HUES6 (cell line): ENCODE measurements at regions not wholly inside any gene's neighbourhood (a gene's known extent, or its start where the extent isn't known, plus 50 kb on each side); places are given as distances from the start of the nearest gene placed in this dataset.
"Not testable (repeated sequence)": the region's sequence is repeated elsewhere in the genome, so short reads cannot be mapped to it uniquely, and the experiment has no call there.

Experiments
- H3K27ac ChIP-seq: 2 replicates; pipeline ENCODE4 v1.7.0; 2013; ENCODE audit warnings: low read depth, mild to moderate bottlenecking, low read length, inconsistent platforms
- H3K27me3 ChIP-seq: 2 replicates; pipeline ENCODE4 v1.6.1; 2013; ENCODE audit warnings: low read length; ENCODE audit not compliant: control insufficient read depth, insufficient read depth
- H3K36me3 ChIP-seq: 2 replicates; pipeline ENCODE4 v1.6.1; 2013; ENCODE audit warnings: low read length; ENCODE audit not compliant: control insufficient read depth, insufficient read depth
- H3K4me1 ChIP-seq: 2 replicates; pipeline ENCODE4 v1.6.1; 2013; ENCODE audit warnings: low read length; ENCODE audit not compliant: control insufficient read depth, insufficient read depth
- H3K4me3 ChIP-seq: 2 replicates; pipeline ENCODE4 v1.5.1; 2013; ENCODE audit warnings: low read depth, low read length
- H3K9ac ChIP-seq: one replicate; pipeline ENCODE4 v1.6.1; 2013; ENCODE audit warnings: mild to moderate bottlenecking, low read length
- H3K9me3 ChIP-seq: 2 replicates; pipeline ENCODE4 v1.6.1; 2013; ENCODE audit warnings: low read depth, low read length; ENCODE audit not compliant: control insufficient read depth, insufficient read depth

DNA sequence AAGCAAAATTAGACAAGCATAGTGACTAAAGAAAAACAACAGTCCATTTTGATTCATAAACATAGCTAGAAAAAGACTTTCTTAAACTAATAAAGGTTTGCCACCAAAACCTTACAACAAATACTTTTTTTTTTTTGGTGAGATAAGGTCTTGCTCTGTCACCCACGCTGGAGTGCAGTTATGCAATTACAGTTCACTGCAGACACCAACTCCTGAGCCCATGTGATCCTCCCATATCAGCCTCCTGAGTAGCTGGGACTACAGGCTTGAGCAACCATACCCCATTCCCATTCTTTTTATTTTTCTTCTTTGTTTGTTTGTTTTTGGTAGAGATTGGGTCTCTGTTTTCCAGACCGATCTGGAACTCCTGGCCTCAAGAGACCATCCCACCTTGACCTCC, 247.2 kb upstream of the ADGRL3 start:
- Histone ChIP-seq H3K27me3 (no peaks in the 10 kb centered on the region), H3K9ac (no peak overlapping the region), H3K9me3 (no peaks in the 10 kb centered on the region), H3K36me3 (no peaks in the 10 kb centered on the region), H3K27ac (no peak overlapping the region), H3K4me3 (no peak overlapping the region), H3K4me1 (no peaks in the 10 kb centered on the region)

DNA sequence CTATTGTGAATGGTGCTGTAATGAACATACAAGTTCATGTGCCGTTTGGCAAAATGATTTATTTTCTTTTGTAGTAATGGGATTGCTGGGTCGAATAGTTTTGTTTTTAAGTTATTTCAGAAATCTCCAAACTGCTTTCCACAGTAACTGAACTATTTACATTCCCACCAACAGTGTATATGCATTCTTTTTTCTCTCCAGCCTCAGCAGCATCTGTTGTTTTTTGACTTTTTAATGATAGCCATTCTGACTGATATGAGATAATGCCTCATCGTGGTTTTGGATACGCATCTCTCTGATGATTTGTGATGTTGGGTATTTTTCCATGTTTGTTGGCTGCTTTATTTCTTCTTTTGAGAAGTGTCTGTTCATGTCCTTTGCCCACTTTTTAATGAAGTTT, 246.3 kb upstream of the ADGRL3 start:
- H3K9me3 ChIP-seq, result no peaks in the 10 kb centered on the region
- no peaks in the 10 kb centered on the region for H3K4me1 ChIP-seq
- no peak overlapping the region for H3K27ac ChIP-seq
- H3K36me3 ChIP-seq, result no peaks in the 10 kb centered on the region
- no peak overlapping the region for H3K9ac ChIP-seq
- H3K27me3 ChIP-seq, result no peaks in the 10 kb centered on the region
- no peak overlapping the region for H3K4me3 ChIP-seq

DNA sequence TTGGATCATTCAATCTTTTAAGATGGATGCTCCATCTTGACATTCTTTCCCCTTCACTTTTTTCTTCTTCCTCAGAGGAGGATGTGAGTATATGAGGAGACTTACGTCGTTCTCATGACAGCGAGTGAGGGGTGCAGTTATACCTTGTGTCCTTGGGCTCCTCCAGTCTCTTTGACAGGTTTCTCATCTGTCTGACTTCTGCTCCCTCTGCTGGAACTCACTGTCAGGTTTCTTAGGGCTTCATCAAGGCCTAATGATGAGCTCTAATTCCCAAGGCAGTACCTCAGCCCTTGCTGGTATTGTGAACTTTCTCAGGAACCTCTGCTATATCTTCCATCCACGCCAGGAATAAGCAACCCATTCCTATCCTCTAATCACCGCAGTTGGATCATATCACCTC, 237.8 kb upstream of the ADGRL3 start:
- Histone ChIP-seq H3K27ac (no peak overlapping the region), H3K9me3 (no peaks in the 10 kb centered on the region), H3K4me1 (no peaks in the 10 kb centered on the region), H3K4me3 (no peak overlapping the region), H3K9ac (no peak overlapping the region), H3K36me3 (no peaks in the 10 kb centered on the region), H3K27me3 (no peaks in the 10 kb centered on the region)

DNA sequence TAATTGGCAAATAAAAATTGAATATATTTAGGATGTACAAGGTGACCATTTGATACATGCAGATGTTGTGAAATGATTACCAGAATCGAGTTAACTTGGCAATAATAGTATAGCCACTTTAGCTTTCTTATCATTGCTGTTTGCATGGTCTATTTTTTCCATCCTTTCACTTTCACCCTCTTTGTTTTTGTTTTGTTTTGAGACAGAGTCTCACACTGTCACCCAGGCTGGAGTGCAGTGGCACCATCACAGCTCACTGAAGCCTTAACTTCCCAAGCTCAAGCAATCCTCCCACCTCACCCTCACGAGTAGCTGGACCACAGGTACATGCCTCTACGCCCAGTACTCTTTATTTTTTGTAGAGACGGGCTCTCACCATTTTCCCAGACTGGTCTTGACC, 218.6 kb upstream of the ADGRL3 start:
- Histone ChIP-seq H3K9me3 (no peaks in the 10 kb centered on the region), H3K27ac (no peak overlapping the region), H3K9ac (no peak overlapping the region), H3K36me3 (no peaks in the 10 kb centered on the region), H3K4me3 (no peak overlapping the region), H3K27me3 (no peaks in the 10 kb centered on the region), H3K4me1 (no peaks in the 10 kb centered on the region)

DNA sequence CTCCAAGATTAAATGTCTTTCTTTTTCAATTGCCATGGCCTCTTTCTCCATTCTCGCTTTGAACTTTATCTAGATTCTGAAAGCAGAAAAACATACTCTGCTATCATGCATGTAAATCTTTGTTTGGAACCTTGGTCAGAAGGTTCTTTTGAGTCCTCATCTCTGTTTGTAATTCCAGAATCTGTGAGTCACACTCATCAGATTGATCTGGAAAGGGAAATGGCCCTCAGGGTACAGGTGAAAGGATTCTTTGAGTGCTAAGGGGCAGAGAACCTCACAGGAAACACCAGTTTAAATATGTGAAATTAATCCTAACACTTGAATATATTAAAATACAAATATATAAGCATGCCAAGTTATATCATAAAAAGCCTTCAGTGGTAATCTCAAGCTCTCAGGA, 211.0 kb upstream of the ADGRL3 start:
- Histone ChIP-seq H3K4me3 (no peak overlapping the region), H3K9ac (no peak overlapping the region), H3K9me3 (no peaks in the 10 kb centered on the region), H3K4me1 (no peaks in the 10 kb centered on the region), H3K36me3 (no peaks in the 10 kb centered on the region), H3K27me3 (no peaks in the 10 kb centered on the region), H3K27ac (no peak overlapping the region)

DNA sequence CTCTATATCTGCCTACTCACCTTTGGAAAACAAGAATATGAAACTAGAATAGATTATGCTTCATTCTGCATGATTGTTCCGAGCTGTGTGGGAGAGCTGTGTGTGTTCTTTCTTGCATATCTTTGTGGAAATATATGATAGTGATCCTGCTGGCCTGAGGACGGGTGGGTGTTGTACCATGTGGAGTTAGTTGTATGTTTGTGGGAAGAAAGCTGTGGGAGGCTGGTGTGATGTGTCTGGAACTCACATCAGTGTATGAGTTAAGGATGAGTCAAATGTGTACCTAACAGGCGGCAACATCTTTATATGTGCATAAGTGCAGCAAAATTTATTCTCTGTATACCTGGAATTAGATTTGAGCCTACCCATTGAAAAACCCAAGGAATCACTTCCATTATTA, 208.1 kb upstream of the ADGRL3 start:
- Histone ChIP-seq H3K4me3 (no peak overlapping the region), H3K9ac (no peak overlapping the region), H3K9me3 (no peaks in the 10 kb centered on the region), H3K27ac (no peak overlapping the region), H3K27me3 (no peaks in the 10 kb centered on the region), H3K4me1 (no peaks in the 10 kb centered on the region), H3K36me3 (no peaks in the 10 kb centered on the region)

DNA sequence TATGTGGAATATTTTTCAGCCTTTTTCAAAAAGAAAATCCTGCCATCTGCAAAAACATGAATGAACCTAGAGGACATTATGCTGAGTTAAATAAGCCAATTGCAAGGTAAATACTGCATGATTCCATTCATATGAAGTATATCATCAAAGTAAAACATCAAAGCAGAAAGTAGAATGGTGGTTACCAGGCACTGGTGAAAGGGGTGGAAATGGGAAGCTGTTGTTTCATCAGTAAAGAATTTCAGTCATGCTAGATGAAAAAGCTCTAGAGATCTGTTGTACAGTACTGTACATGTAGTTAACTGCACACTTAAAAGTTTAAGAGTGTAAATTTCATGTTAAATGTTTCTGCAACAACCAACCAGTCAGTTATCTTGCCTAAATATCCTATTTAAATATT, 196.8 kb upstream of the ADGRL3 start:
- Histone ChIP-seq H3K4me1 (no peaks in the 10 kb centered on the region), H3K27me3 (no peaks in the 10 kb centered on the region), H3K9me3 (0 out of 2 replicates have a peak, but pooled peaks cover 11% of the 10 kb centered on the region), H3K27ac (no peak overlapping the region), H3K9ac (no peak overlapping the region), H3K4me3 (no peak overlapping the region), H3K36me3 (no peaks in the 10 kb centered on the region)

DNA sequence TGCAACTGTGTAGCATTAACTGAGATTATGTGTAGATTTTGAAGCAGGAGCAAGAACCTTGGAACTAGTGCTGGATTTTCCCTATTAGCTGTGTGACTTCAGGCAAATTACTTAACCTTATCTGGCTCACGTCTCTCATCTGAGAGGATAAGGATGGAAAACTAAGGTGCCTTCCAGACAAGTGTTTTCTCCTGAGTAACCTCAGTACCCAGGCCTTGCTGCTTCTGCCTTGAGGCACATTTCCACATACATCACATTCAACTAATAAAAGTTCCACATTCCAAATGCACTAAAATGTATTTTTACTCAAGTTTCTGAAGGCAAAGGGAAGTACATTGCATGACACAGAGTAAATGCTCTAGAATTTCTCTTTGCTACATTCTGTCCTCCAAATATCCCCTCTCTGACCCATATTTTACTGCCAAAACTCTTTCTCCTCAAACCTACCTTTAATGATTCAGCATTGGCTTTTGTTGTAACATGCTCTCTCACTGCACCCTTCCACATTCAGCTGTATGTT, 195.4 kb upstream of the ADGRL3 start:
- Histone ChIP-seq H3K9me3 (0 out of 2 replicates have a peak, but pooled peaks cover 11% of the 10 kb centered on the region), H3K27me3 (no peaks in the 10 kb centered on the region), H3K4me3 (no peak overlapping the region), H3K27ac (no peak overlapping the region), H3K36me3 (no peaks in the 10 kb centered on the region), H3K4me1 (no peaks in the 10 kb centered on the region), H3K9ac (no peak overlapping the region)

DNA sequence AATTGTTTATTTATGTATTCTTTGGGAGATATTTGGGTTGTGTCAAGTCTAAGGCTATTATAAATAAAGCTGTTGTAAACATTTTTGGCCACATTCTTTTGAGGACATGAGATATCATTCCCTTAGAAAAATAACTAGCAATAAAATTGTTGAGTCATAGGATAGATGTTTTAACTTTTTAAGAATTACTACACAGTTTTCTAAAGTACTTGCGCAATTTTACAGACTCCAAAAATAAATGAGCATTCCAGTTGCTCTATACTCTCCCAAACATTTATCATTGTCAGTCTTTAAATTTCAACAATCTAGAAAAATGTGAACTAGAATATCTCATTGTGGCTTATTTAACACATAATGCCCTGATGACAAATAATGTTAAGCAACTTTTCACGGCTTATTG, 189.1 kb upstream of the ADGRL3 start:
- Histone ChIP-seq H3K4me3 (no peak overlapping the region), H3K9me3 (0 out of 2 replicates have a peak, but pooled peaks cover 3% of the 10 kb centered on the region), H3K27ac (no peak overlapping the region), H3K4me1 (no peaks in the 10 kb centered on the region), H3K36me3 (no peaks in the 10 kb centered on the region), H3K9ac (no peak overlapping the region), H3K27me3 (no peaks in the 10 kb centered on the region)

DNA sequence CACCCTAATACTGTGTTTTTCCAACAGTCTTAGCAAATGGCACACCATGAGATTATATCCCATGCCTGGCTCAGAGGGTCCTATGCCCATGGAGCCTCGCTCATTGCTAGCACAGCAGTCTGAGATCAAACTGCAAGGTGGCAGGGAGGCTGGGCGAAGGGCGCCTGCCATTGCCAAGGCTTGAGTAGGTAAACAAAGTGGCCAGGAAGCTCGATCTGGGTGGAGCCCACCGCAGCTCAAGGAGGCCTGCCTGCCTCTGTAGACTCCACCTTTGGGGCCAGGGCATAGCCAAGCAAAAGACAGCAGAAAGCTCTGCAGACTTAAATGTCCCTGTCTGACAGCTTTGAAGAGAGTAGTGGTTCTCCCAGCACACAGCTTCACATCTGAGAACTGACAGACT, 188.2 kb upstream of the ADGRL3 start:
- H3K4me3 ChIP-seq, H3K4me1 ChIP-seq, H3K9ac ChIP-seq, H3K9me3 ChIP-seq, H3K27ac ChIP-seq, H3K27me3 ChIP-seq, H3K36me3 ChIP-seq: not testable (repeated sequence)

DNA sequence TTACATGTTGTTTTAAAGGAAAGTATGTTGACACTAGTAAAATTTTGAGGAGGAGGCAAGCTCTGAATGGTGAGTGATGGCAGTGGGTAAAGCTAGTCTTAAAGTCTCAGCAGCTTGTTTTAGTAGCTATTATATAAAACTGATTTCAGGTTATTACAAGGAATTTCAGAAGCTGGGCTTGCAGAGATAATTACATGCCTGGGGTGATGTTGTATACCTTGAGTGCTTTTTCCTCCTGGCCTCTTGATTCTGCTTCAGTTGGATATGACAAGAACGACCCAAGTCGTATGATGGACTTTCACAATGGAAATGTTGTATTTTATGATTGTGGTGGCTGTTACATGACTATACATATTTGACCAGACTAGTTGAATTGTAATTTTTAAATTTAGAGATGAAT, 175.5 kb upstream of the ADGRL3 start:
- H3K4me3 ChIP-seq, result no peak overlapping the region
- no peaks in the 10 kb centered on the region for H3K27me3 ChIP-seq
- H3K27ac ChIP-seq, result no peak overlapping the region
- no peaks in the 10 kb centered on the region for H3K9me3 ChIP-seq
- H3K36me3 ChIP-seq, result no peaks in the 10 kb centered on the region
- H3K4me1 ChIP-seq, result no peaks in the 10 kb centered on the region
- H3K9ac ChIP-seq, result no peak overlapping the region

DNA sequence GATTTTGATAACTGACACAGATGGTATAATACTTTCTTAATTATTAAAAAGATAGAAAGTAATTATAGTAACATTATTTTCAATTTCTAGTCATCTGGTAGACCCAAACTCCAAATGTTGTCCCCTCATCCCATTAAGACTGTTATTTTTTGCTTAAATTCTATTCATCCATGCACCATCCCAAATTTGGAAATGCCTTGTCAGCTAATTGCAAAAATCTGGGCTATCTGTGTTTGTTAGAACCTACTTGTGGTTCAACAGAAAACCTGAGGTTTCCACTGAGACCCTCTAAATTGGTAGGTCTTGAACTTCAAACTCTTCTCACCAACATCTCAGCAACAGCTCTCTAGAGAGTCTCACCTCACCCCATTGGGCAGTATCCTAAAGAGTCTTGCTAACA, 172.2 kb upstream of the ADGRL3 start:
- no peaks in the 10 kb centered on the region for H3K4me1 ChIP-seq
- no peak overlapping the region for H3K4me3 ChIP-seq
- H3K36me3 ChIP-seq, result no peaks in the 10 kb centered on the region
- no peaks in the 10 kb centered on the region for H3K27me3 ChIP-seq
- no peak overlapping the region for H3K27ac ChIP-seq
- no peaks in the 10 kb centered on the region for H3K9me3 ChIP-seq
- H3K9ac ChIP-seq, result no peak overlapping the region
